ENCODE measurements at regions not wholly inside any gene's neighbourhood (a gene's known extent, or its start where the extent isn't known, plus 50 kb on each side); places are given as distances from the start of the nearest gene placed in this dataset.

GRCh38 chr7:17194656-17195055, 103.8 kb upstream of the AHR start:
- TF ChIP-seq EZH2 (IDR thresholded peaks at IDR 0.05; ENCODE audit: insufficient read depth, poor library complexity, severe bottlenecking) (no peak), EZH2phosphoT487 (IDR thresholded peaks at IDR 0.05; ENCODE audit: insufficient read depth, low read depth) (no peak)
